ENCODE measurements at regions not wholly inside any gene's neighbourhood (a gene's known extent, or its start where the extent isn't known, plus 50 kb on each side); places are given as distances from the start of the nearest gene placed in this dataset.

DNA sequence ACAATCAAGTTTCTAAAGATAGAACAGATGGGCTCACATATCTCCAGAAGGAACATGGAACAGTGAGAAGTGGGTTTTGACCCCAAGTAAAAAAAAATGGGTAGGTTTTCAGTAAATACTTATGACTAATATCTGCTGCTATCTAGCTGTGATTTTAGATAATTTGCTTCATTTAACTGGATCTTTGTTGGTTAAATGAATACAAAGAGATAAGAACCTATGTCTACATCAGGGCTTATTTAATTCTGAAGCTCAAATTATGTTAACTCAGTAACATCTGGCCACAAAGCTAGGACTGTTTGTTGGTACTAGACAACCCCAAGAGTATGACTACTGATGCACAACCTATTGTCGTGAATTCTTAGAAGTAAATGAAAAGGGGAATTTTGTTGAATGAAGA, 144.4 kb upstream of the SESN3 start:
- dilution Hi-C loops (cut with MboI; ENCODE audit: extremely low pct_ligation_motif_present, low sequenced_read_pairs) = no loop called here
- H2AFZ ChIP-seq (ENCODE audit: low read depth, low read length) = no peak overlapping the region

DNA sequence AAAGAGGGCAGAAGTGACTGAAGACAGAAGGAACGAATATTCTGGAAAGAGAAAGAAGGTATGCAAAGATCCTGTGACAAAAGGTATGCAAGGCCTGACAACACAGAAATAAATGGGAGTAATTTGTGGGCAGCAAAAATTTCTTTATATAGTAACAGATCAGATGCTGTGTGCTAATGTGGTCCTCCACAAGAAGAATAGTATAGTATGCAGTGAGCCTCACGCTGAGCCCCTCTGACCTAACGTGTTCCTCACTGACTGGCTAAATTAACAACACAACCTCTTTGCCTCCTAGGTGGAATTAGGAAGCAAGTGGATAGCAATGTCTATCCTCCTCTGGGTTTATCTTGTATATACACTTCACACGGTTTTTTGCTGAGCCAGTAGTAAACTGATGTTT, 143.1 kb upstream of the SESN3 start:
- H3K4me2 ChIP-seq (ENCODE audit: insufficient read depth, low read length) = no peak overlapping the region
- no TSS peak for BruUV-seq (replicated peaks)
- H2AFZ ChIP-seq (ENCODE audit: low read depth, low read length) = no peak overlapping the region
- CTCF ChIA-PET = no interaction called here
- no peaks in the 10 kb centered on the region for H3K27me3 ChIP-seq (ENCODE audit: control insufficient read depth in 2 of 2, insufficient read depth in 2 of 2, low read length in 2 of 2)
- no peak for DNase-seq (ENCODE audit: low read depth, low spot score)
- no peak overlapping the region for H3K9ac ChIP-seq (replicated peaks; ENCODE audit: extremely low read depth, insufficient read depth, low read length)
- H4K20me1 ChIP-seq (replicated peaks; ENCODE audit: control insufficient read depth, extremely low read depth, insufficient read depth, low read length) = no peaks in the 10 kb centered on the region
- no peaks in the 10 kb centered on the region for H3K9me1 ChIP-seq (replicated peaks; ENCODE audit: control insufficient read depth, extremely low read depth, insufficient read depth, low read length)
- H3K36me3 ChIP-seq (ENCODE audit: control insufficient read depth in 2 of 2, extremely low read depth in 1 of 2, insufficient read depth in 2 of 2, low read length in 2 of 2) = no peaks in the 10 kb centered on the region
- H3K79me2 ChIP-seq (ENCODE audit: control insufficient read depth, insufficient read depth, low read length) = no peaks in the 10 kb centered on the region
- no peak overlapping the region for H3K27ac ChIP-seq (ENCODE audit: insufficient read depth, low read depth, low read length)
- TF ChIP-seq EZH2 (IDR thresholded peaks at IDR 0.05; ENCODE audit: borderline replicate concordance, low read depth, low read length, severe bottlenecking) = no peak
- POLR2A ChIA-PET = no interaction called here
- dilution Hi-C loops (cut with MboI; ENCODE audit: extremely low pct_ligation_motif_present, low sequenced_read_pairs) (no loop called here), intact Hi-C loops (cut with micrococcal nuclease) (no loop called here)
- no peak for FAIRE-seq
- no peaks in the 10 kb centered on the region for H3K4me1 ChIP-seq (ENCODE audit: control insufficient read depth, extremely low read depth, insufficient read depth, low read length)
- no peak overlapping the region for H3K4me3 ChIP-seq (replicated peaks in 1 of 3; ENCODE audit: insufficient read depth in 1 of 3, low read depth in 1 of 3, low read length in 3 of 3)
- H3K9me3 ChIP-seq (replicated peaks; ENCODE audit: control insufficient read depth, insufficient read depth, low read length) = no peaks in the 10 kb centered on the region

More for the DNA sequence above, 144.4 kb upstream of the SESN3 start:
- FAIRE-seq = no peak
- intact Hi-C loops (cut with micrococcal nuclease) = no loop called here
- Histone ChIP-seq H3K36me3 (ENCODE audit: control insufficient read depth in 2 of 2, extremely low read depth in 1 of 2, insufficient read depth in 2 of 2, low read length in 2 of 2) (no peaks in the 10 kb centered on the region), H3K9me3 (replicated peaks; ENCODE audit: control insufficient read depth, insufficient read depth, low read length) (no peaks in the 10 kb centered on the region), H3K4me1 (ENCODE audit: control insufficient read depth, extremely low read depth, insufficient read depth, low read length) (no peaks in the 10 kb centered on the region), H3K27me3 (ENCODE audit: control insufficient read depth in 2 of 2, insufficient read depth in 2 of 2, low read length in 2 of 2) (no peaks in the 10 kb centered on the region), H3K4me2 (ENCODE audit: insufficient read depth, low read length) (no peak overlapping the region), H4K20me1 (replicated peaks; ENCODE audit: control insufficient read depth, extremely low read depth, insufficient read depth, low read length) (no peaks in the 10 kb centered on the region), H3K9me1 (replicated peaks; ENCODE audit: control insufficient read depth, extremely low read depth, insufficient read depth, low read length) (no peaks in the 10 kb centered on the region), H3K9ac (replicated peaks; ENCODE audit: extremely low read depth, insufficient read depth, low read length) (no peak overlapping the region), H3K27ac (ENCODE audit: insufficient read depth, low read depth, low read length) (no peak overlapping the region), H3K4me3 (replicated peaks in 1 of 3; ENCODE audit: insufficient read depth in 1 of 3, low read depth in 1 of 3, low read length in 3 of 3) (no peak overlapping the region), H3K79me2 (ENCODE audit: control insufficient read depth, insufficient read depth, low read length) (no peaks in the 10 kb centered on the region)
- ChIA-PET POLR2A (no interaction called here), CTCF (no interaction called here)
- no TSS peak for BruUV-seq (replicated peaks)
- no peak for DNase-seq (ENCODE audit: low read depth, low spot score)
- TF ChIP-seq POLR2A (IDR thresholded peaks at IDR 0.05; ENCODE audit: low read depth, low read length) (no peak), MYC (IDR thresholded peaks at IDR 0.05; ENCODE audit: low read depth, low read length) (no peak), EZH2 (IDR thresholded peaks at IDR 0.05; ENCODE audit: borderline replicate concordance, low read depth, low read length, severe bottlenecking) (no peak)
- TF ChIP-seq, protein P1, sequence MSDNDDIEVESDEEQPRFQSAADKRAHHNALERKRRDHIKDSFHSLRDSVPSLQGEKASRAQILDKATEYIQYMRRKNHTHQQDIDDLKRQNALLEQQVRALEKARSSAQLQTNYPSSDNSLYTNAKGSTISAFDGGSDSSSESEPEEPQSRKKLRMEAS (IDR thresholded peaks at IDR 0.05; ENCODE audit: insufficient read depth, insufficient read length) = no peak

Data from endothelial cell of umbilical vein (primary cell).